ENCODE measurements at regions not wholly inside any gene's neighbourhood (a gene's known extent, or its start where the extent isn't known, plus 50 kb on each side); places are given as distances from the start of the nearest gene placed in this dataset.

DNA sequence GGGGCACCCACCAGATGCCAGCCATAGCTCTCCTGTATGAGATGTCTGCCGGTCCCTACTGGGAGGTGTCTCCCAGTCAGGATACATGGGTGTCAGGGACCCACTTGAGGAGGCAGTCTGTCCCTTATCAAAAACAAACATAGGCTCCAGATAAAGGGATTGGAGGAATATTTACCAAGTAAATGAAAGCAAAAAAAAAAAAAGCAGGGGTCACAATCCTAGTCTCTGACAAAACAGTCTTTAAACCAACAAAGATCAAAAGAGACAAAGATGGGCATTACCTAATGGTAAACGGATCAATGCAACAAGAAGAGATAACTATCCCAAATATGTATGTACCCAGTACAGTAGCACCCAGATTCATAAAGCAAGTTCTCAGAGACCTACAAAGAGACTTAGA lies 640.0 kb upstream of the LRRTM4 start:
- TF ChIP-seq, protein P1, sequence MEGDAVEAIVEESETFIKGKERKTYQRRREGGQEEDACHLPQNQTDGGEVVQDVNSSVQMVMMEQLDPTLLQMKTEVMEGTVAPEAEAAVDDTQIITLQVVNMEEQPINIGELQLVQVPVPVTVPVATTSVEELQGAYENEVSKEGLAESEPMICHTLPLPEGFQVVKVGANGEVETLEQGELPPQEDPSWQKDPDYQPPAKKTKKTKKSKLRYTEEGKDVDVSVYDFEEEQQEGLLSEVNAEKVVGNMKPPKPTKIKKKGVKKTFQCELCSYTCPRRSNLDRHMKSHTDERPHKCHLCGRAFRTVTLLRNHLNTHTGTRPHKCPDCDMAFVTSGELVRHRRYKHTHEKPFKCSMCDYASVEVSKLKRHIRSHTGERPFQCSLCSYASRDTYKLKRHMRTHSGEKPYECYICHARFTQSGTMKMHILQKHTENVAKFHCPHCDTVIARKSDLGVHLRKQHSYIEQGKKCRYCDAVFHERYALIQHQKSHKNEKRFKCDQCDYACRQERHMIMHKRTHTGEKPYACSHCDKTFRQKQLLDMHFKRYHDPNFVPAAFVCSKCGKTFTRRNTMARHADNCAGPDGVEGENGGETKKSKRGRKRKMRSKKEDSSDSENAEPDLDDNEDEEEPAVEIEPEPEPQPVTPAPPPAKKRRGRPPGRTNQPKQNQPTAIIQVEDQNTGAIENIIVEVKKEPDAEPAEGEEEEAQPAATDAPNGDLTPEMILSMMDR (tag by site-specific recombination; IDR thresholded peaks at IDR 0.05): no peak
- no peak for TF ChIP-seq ZNF777 (tag by site-specific recombination; IDR thresholded peaks at IDR 0.05; ENCODE audit: borderline replicate concordance)
- TF ChIP-seq ZNF223 (tag by site-specific recombination; IDR thresholded peaks at IDR 0.05): no peak
- TF ChIP-seq ZNF596 (tag by site-specific recombination; IDR thresholded peaks at IDR 0.05): no peak
- no peak for TF ChIP-seq HOXA7 (CRISPR knock-in tag; IDR thresholded peaks at IDR 0.05; ENCODE audit: borderline replicate concordance)
- TF ChIP-seq RBAK (tag by site-specific recombination; IDR thresholded peaks at IDR 0.05): no peak
- TF ChIP-seq SP2 (tag by site-specific recombination; IDR thresholded peaks at IDR 0.05): no peak
- TF ChIP-seq ZBTB8A (tag by site-specific recombination; IDR thresholded peaks at IDR 0.05): no peak
- TF ChIP-seq, protein P2, sequence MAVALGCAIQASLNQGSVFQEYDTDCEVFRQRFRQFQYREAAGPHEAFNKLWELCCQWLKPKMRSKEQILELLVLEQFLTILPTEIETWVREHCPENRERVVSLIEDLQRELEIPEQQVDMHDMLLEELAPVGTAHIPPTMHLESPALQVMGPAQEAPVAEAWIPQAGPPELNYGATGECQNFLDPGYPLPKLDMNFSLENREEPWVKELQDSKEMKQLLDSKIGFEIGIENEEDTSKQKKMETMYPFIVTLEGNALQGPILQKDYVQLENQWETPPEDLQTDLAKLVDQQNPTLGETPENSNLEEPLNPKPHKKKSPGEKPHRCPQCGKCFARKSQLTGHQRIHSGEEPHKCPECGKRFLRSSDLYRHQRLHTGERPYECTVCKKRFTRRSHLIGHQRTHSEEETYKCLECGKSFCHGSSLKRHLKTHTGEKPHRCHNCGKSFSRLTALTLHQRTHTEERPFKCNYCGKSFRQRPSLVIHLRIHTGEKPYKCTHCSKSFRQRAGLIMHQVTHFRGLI (tag by site-specific recombination; IDR thresholded peaks at IDR 0.05): no peak
- no peak for TF ChIP-seq ZNF561 (tag by site-specific recombination; IDR thresholded peaks at IDR 0.05; ENCODE audit: borderline replicate concordance)

All from HEK293 (cell line).